GM18951 (cell line): ENCODE measurements at regions not wholly inside any gene's neighbourhood (a gene's known extent, or its start where the extent isn't known, plus 50 kb on each side); places are given as distances from the start of the nearest gene placed in this dataset.

Experiments used
- POLR2A ChIP-seq: IDR thresholded peaks from 4 replicates; pipeline ENCODE4 v1.6.1; 2011; ENCODE audit warnings: mild to moderate bottlenecking; ENCODE audit not compliant: insufficient read length, insufficient read depth; ENCODE audit errors: extremely low read depth
- in situ Hi-C: fragments of 300-500 bp; cut with MboI; formaldehyde crosslinking; loops from one replicate; pipeline ENCODE4 v1.12.0; 2022; ENCODE audit warnings: low sequenced_read_pairs, mixed read lengths, inconsistent platforms; ENCODE audit not compliant: unreplicated experiment

- no peak for TF ChIP-seq POLR2A
- in situ Hi-C loops, result no loop called here
These were observed 655.9 kb upstream of the MAN1A1 start for GRCh38 chr6:120005292-120005976.

- in situ Hi-C loops, result no loop called here
- TF ChIP-seq POLR2A, result no peak
These were observed 637.5 kb upstream of the MAN1A1 start for GRCh38 chr6:119986934-119987549.

GRCh38 chr6:119985952-119986736 lies 636.6 kb upstream of the MAN1A1 start:
- TF ChIP-seq POLR2A, result no peak
- in situ Hi-C loops, result no loop called here

GRCh38 chr6:119980802-119981201 lies 631.2 kb upstream of the MAN1A1 start:
- in situ Hi-C loops, result no loop called here
- TF ChIP-seq POLR2A, result no peak

GRCh38 chr6:119979862-119980261 lies 630.3 kb upstream of the MAN1A1 start:
- in situ Hi-C loops, result no loop called here
- no peak for TF ChIP-seq POLR2A

- in situ Hi-C loops, result no loop called here
- TF ChIP-seq POLR2A, result no peak
These were observed 628.8 kb upstream of the MAN1A1 start for GRCh38 chr6:119978274-119978889.

GRCh38 chr6:119974430-119975159 lies 625.0 kb upstream of the MAN1A1 start:
- TF ChIP-seq POLR2A, result no peak
- in situ Hi-C loops, result no loop called here

- in situ Hi-C loops, result no loop called here
- TF ChIP-seq POLR2A, result no peak
These were observed 616.9 kb upstream of the MAN1A1 start for GRCh38 chr6:119966484-119966883.

GRCh38 chr6:119965900-119966299 lies 616.3 kb upstream of the MAN1A1 start:
- no peak for TF ChIP-seq POLR2A
- in situ Hi-C loops, result no loop called here

GRCh38 chr6:119965008-119965407 lies 615.4 kb upstream of the MAN1A1 start:
- in situ Hi-C loops, result no loop called here

GRCh38 chr6:119962505-119962904 lies 612.9 kb upstream of the MAN1A1 start:
- in situ Hi-C loops, result no loop called here
- no peak for TF ChIP-seq POLR2A

More at GRCh38 chr6:119965008-119965407, 615.4 kb upstream of the MAN1A1 start:
- no peak for TF ChIP-seq POLR2A

GRCh38 chr6:119961450-119961849 lies 611.9 kb upstream of the MAN1A1 start:
- no peak for TF ChIP-seq POLR2A
- in situ Hi-C loops, result no loop called here

- TF ChIP-seq POLR2A, result no peak
- in situ Hi-C loops, result no loop called here
These were observed 610.9 kb upstream of the MAN1A1 start for GRCh38 chr6:119960456-119960855.

GRCh38 chr6:119960036-119960435 lies 610.5 kb upstream of the MAN1A1 start:
- TF ChIP-seq POLR2A, result no peak
- in situ Hi-C loops, result no loop called here
